Liver (tissue), 8 donors: ENCODE measurements at regions not wholly inside any gene's neighbourhood (a gene's known extent, or its start where the extent isn't known, plus 50 kb on each side); places are given as distances from the start of the nearest gene placed in this dataset.

Experiments
- DNase-seq: peaks from one replicate; pipeline ENCODE4 v3.0.0-alpha.2; 2017; ENCODE audit warnings: low spot score
- H3K27ac ChIP-seq, 2 donors: one replicate each; pipeline ENCODE4 v1.7.0; 2013; ENCODE audit warnings: inconsistent platforms in 2 of 2, low read length in 2 of 2, control low read depth in 1 of 2, low read depth in 1 of 2, mild to moderate bottlenecking in 1 of 2
- H3K27me3 ChIP-seq, 4 donors: one replicate each; pipeline versions ENCODE4 v1.6.1 to v1.7.0; 2013; ENCODE audit warnings: low read length in 3 of 4, inconsistent platforms in 1 of 4, mild to moderate bottlenecking in 1 of 4, moderate library complexity in 1 of 4; ENCODE audit not compliant: control insufficient read depth in 4 of 4, insufficient read depth in 4 of 4
- H3K36me3 ChIP-seq, 4 donors: one replicate each; pipeline versions ENCODE4 v1.6.1 to v1.7.0; 2013; ENCODE audit warnings: low read length in 3 of 4, mild to moderate bottlenecking in 3 of 4, low read depth in 1 of 4, moderate library complexity in 1 of 4; ENCODE audit not compliant: control insufficient read depth in 4 of 4, insufficient read depth in 3 of 4
- H3K4me1 ChIP-seq, 4 donors: one replicate each; pipeline versions ENCODE4 v1.6.1 to v1.7.0; 2013; ENCODE audit warnings: low read length in 3 of 4, mild to moderate bottlenecking in 3 of 4, moderate library complexity in 1 of 4; ENCODE audit not compliant: control insufficient read depth in 4 of 4, insufficient read depth in 4 of 4
- H3K4me3 ChIP-seq, 3 donors: one replicate each; pipeline versions ENCODE4 v1.6.1 to v1.7.0; 2013; ENCODE audit warnings: low read length in 3 of 3, control low read depth in 1 of 3, low read depth in 1 of 3, mild to moderate bottlenecking in 1 of 3
- H3K9ac ChIP-seq, 2 donors: one replicate each; pipeline ENCODE4 v1.7.0; 2013; ENCODE audit warnings: low read length in 2 of 2, mild to moderate bottlenecking in 2 of 2, moderate library complexity in 2 of 2, control low read depth in 1 of 2, low read depth in 1 of 2
- H3K9me3 ChIP-seq, 4 donors: one replicate each; pipeline versions ENCODE4 v1.6.1 to v1.7.0; 2013; ENCODE audit warnings: low read length in 3 of 4; ENCODE audit not compliant: control insufficient read depth in 4 of 4
- EGR1 ChIP-seq, 2 donors: IDR thresholded peaks; 2 replicates each; pipeline ENCODE4 v1.6.1; 2016 to 2018; ENCODE audit warnings: antibody characterized with exemption in 2 of 2, low read depth in 2 of 2
- FOXA1 ChIP-seq: IDR thresholded peaks from 2 replicates; pipeline ENCODE4 v1.6.1; 2016; ENCODE audit warnings: antibody characterized with exemption
- FOXA2 ChIP-seq: IDR thresholded peaks from 2 replicates; pipeline ENCODE4 v1.6.1; 2016; ENCODE audit warnings: antibody characterized with exemption
- GABPA ChIP-seq, 2 donors: IDR thresholded peaks in 1 of 2; conservative IDR thresholded peaks in 1 of 2; 2 replicates each; pipeline ENCODE4 v1.6.1; 2016; ENCODE audit warnings: antibody characterized with exemption in 2 of 2, mild to moderate bottlenecking in 1 of 2, moderate library complexity in 1 of 2
- HNF4A ChIP-seq, 2 donors: conservative IDR thresholded peaks; 2 replicates each; pipeline ENCODE4 v1.6.1; 2016; ENCODE audit warnings: antibody characterized with exemption in 2 of 2, mild to moderate bottlenecking in 2 of 2
- HNF4G ChIP-seq: IDR thresholded peaks from 2 replicates; pipeline ENCODE4 v1.6.1; 2016; ENCODE audit warnings: antibody characterized with exemption
- JUND ChIP-seq, 2 donors: IDR thresholded peaks; 2 replicates each; pipeline ENCODE4 v1.6.1; 2016; ENCODE audit warnings: antibody characterized with exemption in 2 of 2
- NR2F2 ChIP-seq: IDR thresholded peaks from 2 replicates; pipeline ENCODE4 v1.6.1; 2016; ENCODE audit warnings: antibody characterized with exemption
- TAF1 ChIP-seq: conservative IDR thresholded peaks from 2 replicates; pipeline ENCODE4 v1.6.1; 2016; ENCODE audit warnings: antibody characterized with exemption, mild to moderate bottlenecking
- YY1 ChIP-seq: IDR thresholded peaks from 2 replicates; pipeline ENCODE4 v1.6.1; 2016; ENCODE audit warnings: antibody characterized with exemption, mild to moderate bottlenecking
- WGBS: extraction: QIAGEN DNeasy Blood & Tissue Kit; methylation state at CpG from one replicate; pipeline ENCODE4 v1.1.7; 2013; 5-methylcytosine and 5-hydroxymethylcytosine counted together
- TF ChIP-seq, protein P1 (sequence below): IDR thresholded peaks from 2 replicates; pipeline ENCODE4 v1.6.1; 2016; ENCODE audit warnings: antibody characterized with exemption
- TF ChIP-seq, protein P2 (sequence below): IDR thresholded peaks from 2 replicates; pipeline ENCODE4 v1.6.1; 2016; ENCODE audit warnings: antibody characterized with exemption
- TF ChIP-seq, protein P3 (sequence below): IDR thresholded peaks from 2 replicates; pipeline ENCODE4 v1.6.1; 2016; ENCODE audit warnings: antibody characterized with exemption
- TF ChIP-seq, protein P4 (sequence below): IDR thresholded peaks from 2 replicates; pipeline ENCODE4 v1.6.1; 2016; ENCODE audit warnings: antibody characterized with exemption, mild to moderate bottlenecking
- TF ChIP-seq, protein P5 (sequence below): fragments of 150-350 bp; IDR thresholded peaks from 2 replicates; pipeline ENCODE4 v1.5.1; 2017; ENCODE audit warnings: improper control_type of control experiment, low read depth, low read length; ENCODE audit not compliant: missing input control
- donor health status: healthy.
- donor health status: healthy.
- donor health status: healthy.
- donor health status: healthy.
- donor health status: healthy.

DNA sequence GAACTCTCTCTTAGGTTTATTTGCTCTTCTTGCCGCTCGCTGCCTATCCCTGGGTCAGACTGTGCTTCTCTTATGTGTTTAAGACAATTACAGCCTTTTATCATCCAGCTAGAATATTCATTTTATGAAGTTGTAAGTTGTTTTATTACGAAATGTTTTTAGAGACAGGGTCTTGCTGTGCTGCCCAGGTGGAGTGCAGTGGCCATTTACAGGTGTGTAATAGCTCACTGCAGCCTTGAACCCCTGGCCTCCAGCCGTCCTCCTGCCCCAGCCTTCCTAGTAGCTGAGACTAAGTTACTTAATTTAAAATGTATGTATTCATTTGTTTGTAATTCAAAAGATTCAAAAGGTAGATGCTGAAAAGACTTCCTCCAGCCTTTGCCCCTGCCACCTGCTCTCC, 99.0 kb upstream of the KIF26B start:
- 58% methylated on average over 4 of the region's 4 CpGs for WGBS
- no peak for DNase-seq
- Histone ChIP-seq H3K9ac (no peak overlapping the region), H3K27me3 (no peaks in the 10 kb centered on the region), H3K9me3 (no peaks in the 10 kb centered on the region), H3K36me3 (no peaks in the 10 kb centered on the region), H3K4me1 (peaks cover 4 to 24% (median 17%) of the 10 kb centered on the region in 4 donors), H3K4me3 (no peak overlapping the region), H3K27ac (no peak overlapping the region)
- TF ChIP-seq FOXA2 (no peak), TAF1 (no peak), HNF4A (conservative IDR thresholded peaks at IDR 0.05) (no peak)
- TF ChIP-seq, protein P1, sequence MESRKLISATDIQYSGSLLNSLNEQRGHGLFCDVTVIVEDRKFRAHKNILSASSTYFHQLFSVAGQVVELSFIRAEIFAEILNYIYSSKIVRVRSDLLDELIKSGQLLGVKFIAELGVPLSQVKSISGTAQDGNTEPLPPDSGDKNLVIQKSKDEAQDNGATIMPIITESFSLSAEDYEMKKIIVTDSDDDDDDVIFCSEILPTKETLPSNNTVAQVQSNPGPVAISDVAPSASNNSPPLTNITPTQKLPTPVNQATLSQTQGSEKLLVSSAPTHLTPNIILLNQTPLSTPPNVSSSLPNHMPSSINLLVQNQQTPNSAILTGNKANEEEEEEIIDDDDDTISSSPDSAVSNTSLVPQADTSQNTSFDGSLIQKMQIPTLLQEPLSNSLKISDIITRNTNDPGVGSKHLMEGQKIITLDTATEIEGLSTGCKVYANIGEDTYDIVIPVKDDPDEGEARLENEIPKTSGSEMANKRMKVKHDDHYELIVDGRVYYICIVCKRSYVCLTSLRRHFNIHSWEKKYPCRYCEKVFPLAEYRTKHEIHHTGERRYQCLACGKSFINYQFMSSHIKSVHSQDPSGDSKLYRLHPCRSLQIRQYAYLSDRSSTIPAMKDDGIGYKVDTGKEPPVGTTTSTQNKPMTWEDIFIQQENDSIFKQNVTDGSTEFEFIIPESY, result no peak

DNA sequence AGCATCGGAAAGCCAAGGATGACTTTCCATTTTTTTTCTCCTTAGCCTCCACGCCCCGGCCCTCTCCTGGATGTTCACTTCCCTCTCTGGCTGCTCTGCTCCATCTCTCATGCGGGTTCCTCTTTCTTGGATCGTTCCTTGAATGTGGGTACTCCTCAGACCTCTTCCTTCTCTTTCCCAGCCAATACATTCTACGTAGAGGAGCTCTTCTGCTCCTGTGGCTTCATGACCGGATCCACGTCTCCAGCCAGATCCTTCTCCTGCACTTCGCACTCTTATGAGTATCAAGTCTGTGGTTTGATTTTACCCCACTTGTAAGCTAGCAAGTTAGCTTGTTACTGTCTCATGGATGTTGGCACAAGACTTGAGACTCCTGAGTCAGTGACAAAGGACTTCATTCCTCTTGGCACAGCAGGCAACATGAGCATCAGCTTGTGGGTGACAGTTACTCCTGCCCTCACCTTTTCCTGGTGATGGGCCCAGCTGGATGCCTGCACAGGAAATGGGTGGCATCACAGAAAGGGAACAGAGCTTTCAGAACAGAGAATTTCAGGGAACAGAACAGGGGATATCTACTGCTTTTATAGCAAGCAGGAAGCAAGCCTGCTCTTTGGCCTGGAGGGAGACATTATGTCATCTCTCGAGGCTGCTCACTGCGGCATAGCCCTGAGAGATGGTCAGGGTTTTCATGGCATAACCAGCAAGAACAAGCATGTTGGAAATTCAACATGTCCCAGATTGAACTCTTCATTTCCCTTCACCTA, 100.1 kb upstream of the KIF26B start:
- no peak for DNase-seq
- TF ChIP-seq, protein P2, sequence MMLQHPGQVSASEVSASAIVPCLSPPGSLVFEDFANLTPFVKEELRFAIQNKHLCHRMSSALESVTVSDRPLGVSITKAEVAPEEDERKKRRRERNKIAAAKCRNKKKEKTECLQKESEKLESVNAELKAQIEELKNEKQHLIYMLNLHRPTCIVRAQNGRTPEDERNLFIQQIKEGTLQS, result no peak
- no peak for TF ChIP-seq JUND (IDR thresholded peaks at IDR 0.05)
- no peaks in the 10 kb centered on the region for H3K27me3 ChIP-seq
- no peak overlapping the region for H3K27ac ChIP-seq
- no peaks in the 10 kb centered on the region for H3K9me3 ChIP-seq
- no peak overlapping the region for H3K9ac ChIP-seq
- WGBS, result 85% methylated on average over 11 of the region's 11 CpGs
- H3K4me1 ChIP-seq, result peaks cover 4 to 14% (median 10%) of the 10 kb centered on the region in 4 donors
- no peak overlapping the region for H3K4me3 ChIP-seq
- H3K36me3 ChIP-seq, result no peaks in the 10 kb centered on the region

DNA sequence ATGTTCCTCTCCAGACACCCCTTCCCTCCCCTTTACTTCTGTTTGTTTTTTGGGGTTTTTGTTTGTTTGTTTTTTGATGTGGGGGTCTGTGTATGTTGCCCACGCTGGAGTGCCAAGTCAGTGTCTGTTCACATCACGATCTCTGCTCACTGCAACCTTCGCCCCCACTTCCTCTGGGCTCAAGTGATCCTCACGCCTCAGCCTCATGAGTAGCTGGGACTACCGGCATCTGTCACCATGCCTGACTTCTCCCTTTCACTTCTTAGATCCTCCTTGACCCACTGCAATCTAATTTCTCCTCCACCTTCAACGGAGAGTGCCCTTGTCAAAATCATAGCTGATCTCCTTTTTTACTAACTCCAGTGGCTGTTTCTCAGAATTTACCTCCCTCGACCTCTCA, 100.7 kb upstream of the KIF26B start:
- no peaks in the 10 kb centered on the region for H3K27me3 ChIP-seq
- no peak overlapping the region for H3K9ac ChIP-seq
- H3K36me3 ChIP-seq, result no peaks in the 10 kb centered on the region
- H3K9me3 ChIP-seq, result no peaks in the 10 kb centered on the region
- no peak overlapping the region for H3K4me3 ChIP-seq
- no peak for DNase-seq
- H3K27ac ChIP-seq, result no peak overlapping the region
- H3K4me1 ChIP-seq, result peaks cover 4 to 14% (median 10%) of the 10 kb centered on the region in 4 donors
- TF ChIP-seq NR2F2 (no peak), GABPA (IDR thresholded peaks at IDR 0.05 in 1 of 2, conservative IDR thresholded peaks at IDR 0.05 in 1 of 2) (no peak)
- 76% methylated on average over 7 of the region's 7 CpGs for WGBS

DNA sequence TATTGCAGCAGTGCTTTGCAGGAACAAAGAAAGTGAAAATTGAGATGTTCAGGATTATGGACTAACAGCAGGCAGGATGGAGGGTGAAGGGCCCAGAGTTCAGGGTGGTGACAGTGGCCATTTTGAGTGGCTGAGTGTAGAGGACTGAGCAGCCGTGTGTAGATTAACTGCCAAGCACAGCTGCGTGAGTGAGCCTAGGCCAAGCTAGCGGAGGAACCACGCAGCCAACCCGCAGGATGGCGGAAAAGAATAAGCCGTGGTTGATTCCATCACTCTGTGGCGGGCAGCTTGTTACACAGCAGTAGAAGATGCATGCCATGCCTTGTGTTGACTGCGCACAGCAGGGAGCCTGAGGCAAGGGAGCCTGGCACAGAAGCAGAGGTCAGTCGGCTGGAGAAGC, 102.5 kb upstream of the KIF26B start:
- WGBS, result 89% methylated on average over 10 of the region's 10 CpGs
- H3K9me3 ChIP-seq, result no peaks in the 10 kb centered on the region
- H3K4me1 ChIP-seq, result peaks cover 4 to 12% (median 9%) of the 10 kb centered on the region in 4 donors
- DNase-seq, result no peak
- no peak overlapping the region for H3K9ac ChIP-seq
- H3K36me3 ChIP-seq, result no peaks in the 10 kb centered on the region
- no peak overlapping the region for H3K4me3 ChIP-seq
- no peak overlapping the region for H3K27ac ChIP-seq
- no peaks in the 10 kb centered on the region for H3K27me3 ChIP-seq
- TF ChIP-seq, protein P2, result no peak
- TF ChIP-seq YY1 (no peak), FOXA2 (no peak), NR2F2 (no peak), JUND (IDR thresholded peaks at IDR 0.05) (no peak), HNF4G (no peak), FOXA1 (no peak), EGR1 (IDR thresholded peaks at IDR 0.05; ENCODE audit: low read depth in 2 of 2) (no peak)
- TF ChIP-seq, protein P3, sequence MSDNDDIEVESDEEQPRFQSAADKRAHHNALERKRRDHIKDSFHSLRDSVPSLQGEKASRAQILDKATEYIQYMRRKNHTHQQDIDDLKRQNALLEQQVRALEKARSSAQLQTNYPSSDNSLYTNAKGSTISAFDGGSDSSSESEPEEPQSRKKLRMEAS, result no peak
- TF ChIP-seq, protein P4, sequence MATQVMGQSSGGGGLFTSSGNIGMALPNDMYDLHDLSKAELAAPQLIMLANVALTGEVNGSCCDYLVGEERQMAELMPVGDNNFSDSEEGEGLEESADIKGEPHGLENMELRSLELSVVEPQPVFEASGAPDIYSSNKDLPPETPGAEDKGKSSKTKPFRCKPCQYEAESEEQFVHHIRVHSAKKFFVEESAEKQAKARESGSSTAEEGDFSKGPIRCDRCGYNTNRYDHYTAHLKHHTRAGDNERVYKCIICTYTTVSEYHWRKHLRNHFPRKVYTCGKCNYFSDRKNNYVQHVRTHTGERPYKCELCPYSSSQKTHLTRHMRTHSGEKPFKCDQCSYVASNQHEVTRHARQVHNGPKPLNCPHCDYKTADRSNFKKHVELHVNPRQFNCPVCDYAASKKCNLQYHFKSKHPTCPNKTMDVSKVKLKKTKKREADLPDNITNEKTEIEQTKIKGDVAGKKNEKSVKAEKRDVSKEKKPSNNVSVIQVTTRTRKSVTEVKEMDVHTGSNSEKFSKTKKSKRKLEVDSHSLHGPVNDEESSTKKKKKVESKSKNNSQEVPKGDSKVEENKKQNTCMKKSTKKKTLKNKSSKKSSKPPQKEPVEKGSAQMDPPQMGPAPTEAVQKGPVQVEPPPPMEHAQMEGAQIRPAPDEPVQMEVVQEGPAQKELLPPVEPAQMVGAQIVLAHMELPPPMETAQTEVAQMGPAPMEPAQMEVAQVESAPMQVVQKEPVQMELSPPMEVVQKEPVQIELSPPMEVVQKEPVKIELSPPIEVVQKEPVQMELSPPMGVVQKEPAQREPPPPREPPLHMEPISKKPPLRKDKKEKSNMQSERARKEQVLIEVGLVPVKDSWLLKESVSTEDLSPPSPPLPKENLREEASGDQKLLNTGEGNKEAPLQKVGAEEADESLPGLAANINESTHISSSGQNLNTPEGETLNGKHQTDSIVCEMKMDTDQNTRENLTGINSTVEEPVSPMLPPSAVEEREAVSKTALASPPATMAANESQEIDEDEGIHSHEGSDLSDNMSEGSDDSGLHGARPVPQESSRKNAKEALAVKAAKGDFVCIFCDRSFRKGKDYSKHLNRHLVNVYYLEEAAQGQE, result no peak
- TF ChIP-seq, protein P5, sequence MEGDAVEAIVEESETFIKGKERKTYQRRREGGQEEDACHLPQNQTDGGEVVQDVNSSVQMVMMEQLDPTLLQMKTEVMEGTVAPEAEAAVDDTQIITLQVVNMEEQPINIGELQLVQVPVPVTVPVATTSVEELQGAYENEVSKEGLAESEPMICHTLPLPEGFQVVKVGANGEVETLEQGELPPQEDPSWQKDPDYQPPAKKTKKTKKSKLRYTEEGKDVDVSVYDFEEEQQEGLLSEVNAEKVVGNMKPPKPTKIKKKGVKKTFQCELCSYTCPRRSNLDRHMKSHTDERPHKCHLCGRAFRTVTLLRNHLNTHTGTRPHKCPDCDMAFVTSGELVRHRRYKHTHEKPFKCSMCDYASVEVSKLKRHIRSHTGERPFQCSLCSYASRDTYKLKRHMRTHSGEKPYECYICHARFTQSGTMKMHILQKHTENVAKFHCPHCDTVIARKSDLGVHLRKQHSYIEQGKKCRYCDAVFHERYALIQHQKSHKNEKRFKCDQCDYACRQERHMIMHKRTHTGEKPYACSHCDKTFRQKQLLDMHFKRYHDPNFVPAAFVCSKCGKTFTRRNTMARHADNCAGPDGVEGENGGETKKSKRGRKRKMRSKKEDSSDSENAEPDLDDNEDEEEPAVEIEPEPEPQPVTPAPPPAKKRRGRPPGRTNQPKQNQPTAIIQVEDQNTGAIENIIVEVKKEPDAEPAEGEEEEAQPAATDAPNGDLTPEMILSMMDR, result no peak
